Mesenchymal stem cell (in vitro differentiated cells and primary cell): ENCODE measurements at regions not wholly inside any gene's neighbourhood (a gene's known extent, or its start where the extent isn't known, plus 50 kb on each side); places are given as distances from the start of the nearest gene placed in this dataset.

Experiments
- DNase-seq: peaks from one replicate; pipeline ENCODE4 v3.0.0-alpha.2; 2013
- H2AFZ ChIP-seq: one replicate; pipeline ENCODE4 v1.6.1; 2013; ENCODE audit warnings: low read depth, mild to moderate bottlenecking, control low read depth, inconsistent platforms, low read length, moderate library complexity
- H2AK5ac ChIP-seq: 2 replicates; pipeline ENCODE4 v1.6.1; 2013; ENCODE audit warnings: low read length, moderate library complexity, mild to moderate bottlenecking, inconsistent platforms; ENCODE audit not compliant: severe bottlenecking
- H2BK120ac ChIP-seq: one replicate; pipeline ENCODE4 v1.6.1; 2013; ENCODE audit warnings: low read depth, mild to moderate bottlenecking, inconsistent platforms, low read length, moderate library complexity
- H2BK12ac ChIP-seq, 2 experiments: one replicate each; pipeline ENCODE4 v1.6.1; 2013; ENCODE audit warnings: inconsistent platforms in 2 of 2, low read length in 2 of 2, mild to moderate bottlenecking in 2 of 2, moderate library complexity in 2 of 2, control low read depth in 1 of 2
- H2BK15ac ChIP-seq: one replicate; pipeline ENCODE4 v1.6.1; 2013; ENCODE audit warnings: mild to moderate bottlenecking, low read depth, inconsistent platforms; ENCODE audit not compliant: poor library complexity, severe bottlenecking
- H2BK5ac ChIP-seq: 2 replicates; pipeline ENCODE4 v1.6.1; 2013; ENCODE audit warnings: low read depth, mild to moderate bottlenecking, low read length, control low read depth, inconsistent platforms; ENCODE audit not compliant: poor library complexity, severe bottlenecking
- H3K14ac ChIP-seq, 2 experiments: one replicate each; pipeline ENCODE4 v1.6.1; 2013; ENCODE audit warnings: inconsistent platforms in 2 of 2, low read length in 2 of 2, control low read depth in 1 of 2, mild to moderate bottlenecking in 1 of 2, moderate library complexity in 1 of 2
- H3K18ac ChIP-seq, 2 experiments: one replicate each; pipeline ENCODE4 v1.6.1; 2013; ENCODE audit warnings: inconsistent platforms in 2 of 2, low read length in 2 of 2, control low read depth in 1 of 2, low read depth in 1 of 2, mild to moderate bottlenecking in 1 of 2
- H3K23ac ChIP-seq, 2 experiments: one replicate each; pipeline ENCODE4 v1.6.1; 2013; ENCODE audit warnings: inconsistent platforms in 2 of 2, low read length in 2 of 2, mild to moderate bottlenecking in 2 of 2, moderate library complexity in 2 of 2, control low read depth in 1 of 2
- H3K27ac ChIP-seq: 2 replicates; pipeline ENCODE4 v1.5.1; 2013; ENCODE audit warnings: mild to moderate bottlenecking, moderate library complexity, low read length, control low read depth, inconsistent platforms; ENCODE audit not compliant: poor library complexity, severe bottlenecking
- H3K27me3 ChIP-seq, 2 experiments: 2 replicates each; pipeline versions ENCODE4 v1.6.1 to v1.7.0; 2013; ENCODE audit warnings: low read length in 2 of 2, mild to moderate bottlenecking in 2 of 2, moderate library complexity in 2 of 2, control low read depth in 1 of 2, inconsistent platforms in 1 of 2; ENCODE audit not compliant: control insufficient read depth in 1 of 2, insufficient read depth in 1 of 2
- H3K36me3 ChIP-seq, 2 experiments: 2 replicates each; pipeline versions ENCODE4 v1.6.1 to v1.7.0; 2013; ENCODE audit warnings: low read length in 2 of 2, control low read depth in 1 of 2, inconsistent platforms in 1 of 2, low read depth in 1 of 2, mild to moderate bottlenecking in 1 of 2; ENCODE audit not compliant: insufficient read depth in 2 of 2, control insufficient read depth in 1 of 2
- H3K4ac ChIP-seq, 2 experiments: one replicate each; pipeline ENCODE4 v1.6.1; 2013; ENCODE audit warnings: inconsistent platforms in 2 of 2, low read length in 2 of 2, mild to moderate bottlenecking in 2 of 2, moderate library complexity in 2 of 2, control low read depth in 1 of 2, low read depth in 1 of 2
- H3K4me1 ChIP-seq: 2 replicates; pipeline ENCODE4 v1.6.1; 2013; ENCODE audit warnings: low read depth, low read length, control low read depth; ENCODE audit not compliant: control insufficient read depth, insufficient read depth
- H3K4me2 ChIP-seq: 2 replicates; pipeline ENCODE4 v1.6.1; 2013; ENCODE audit warnings: low read length, mild to moderate bottlenecking, inconsistent platforms; ENCODE audit not compliant: poor library complexity, severe bottlenecking
- H3K4me3 ChIP-seq, 2 experiments: 2 replicates each; pipeline versions ENCODE4 v1.5.1 to v1.7.0; 2013; ENCODE audit warnings: low read length in 2 of 2, mild to moderate bottlenecking in 2 of 2, control low read depth in 1 of 2, low read depth in 1 of 2; ENCODE audit not compliant: insufficient read depth in 1 of 2
- H3K79me1 ChIP-seq: replicated peaks from 2 replicates; pipeline ENCODE4 v1.6.1; 2013; ENCODE audit warnings: mild to moderate bottlenecking, control low read depth, low read length, inconsistent platforms; ENCODE audit not compliant: poor library complexity, severe bottlenecking
- H3K9ac ChIP-seq: 2 replicates; pipeline ENCODE4 v1.7.0; 2013; ENCODE audit warnings: mild to moderate bottlenecking, low read length, moderate library complexity
- H3K9me3 ChIP-seq: 2 replicates; pipeline ENCODE4 v1.7.0; 2013; ENCODE audit warnings: mild to moderate bottlenecking, low read length; ENCODE audit not compliant: control insufficient read depth
- H4K8ac ChIP-seq: one replicate; pipeline ENCODE4 v1.6.1; 2013; ENCODE audit warnings: inconsistent platforms, mild to moderate bottlenecking, low read length, moderate library complexity
- H4K91ac ChIP-seq: one replicate; pipeline ENCODE4 v1.6.1; 2013; ENCODE audit warnings: mild to moderate bottlenecking, low read length, inconsistent platforms
- WGBS: methylation state at CpG from one replicate; pipeline ENCODE4 v1.1.7; 2013; ENCODE audit warnings: mixed read lengths; 5-methylcytosine and 5-hydroxymethylcytosine counted together

GRCh38 chr13:111904701-111905608 is 162.0 kb upstream of the SOX1 start:
- H3K18ac ChIP-seq, result no peak overlapping the region
- no peak overlapping the region for H4K91ac ChIP-seq
- peaks cover 3% of the 10 kb centered on the region for H3K9me3 ChIP-seq
- no peak for DNase-seq
- H2BK12ac ChIP-seq, result no peak overlapping the region
- no peak overlapping the region for H3K27ac ChIP-seq
- H3K79me1 ChIP-seq, result no peaks in the 10 kb centered on the region
- no peak overlapping the region for H3K4me3 ChIP-seq
- no peak overlapping the region for H4K8ac ChIP-seq
- H2BK15ac ChIP-seq, result no peak overlapping the region
- H3K4ac ChIP-seq, result no peak overlapping the region
- H3K23ac ChIP-seq, result no peak overlapping the region
- no peak overlapping the region for H2AK5ac ChIP-seq
- peaks cover 2% of the 10 kb centered on the region for H3K4me1 ChIP-seq
- H3K14ac ChIP-seq, result no peak overlapping the region
- no peak overlapping the region for H2AFZ ChIP-seq
- H3K9ac ChIP-seq, result no peak overlapping the region
- H2BK5ac ChIP-seq, result no peak overlapping the region
- H3K36me3 ChIP-seq, result no peaks in the 10 kb centered on the region
- 92% methylated on average over 27 of the region's 47 CpGs for WGBS
- H3K4me2 ChIP-seq, result no peak overlapping the region
- no peak overlapping the region for H2BK120ac ChIP-seq
- no peaks in the 10 kb centered on the region for H3K27me3 ChIP-seq

GRCh38 chr13:111905609-111905945 is 161.4 kb upstream of the SOX1 start:
- Histone ChIP-seq H3K23ac (no peak overlapping the region), H2BK5ac (no peak overlapping the region), H3K79me1 (no peaks in the 10 kb centered on the region), H3K9me3 (peaks cover 3% of the 10 kb centered on the region), H3K27me3 (no peaks in the 10 kb centered on the region), H2BK15ac (no peak overlapping the region), H4K8ac (no peak overlapping the region), H4K91ac (no peak overlapping the region), H3K4me1 (peaks cover 2% of the 10 kb centered on the region), H2BK120ac (no peak overlapping the region), H3K18ac (no peak overlapping the region), H3K4me2 (no peak overlapping the region), H3K4me3 (no peak overlapping the region), H2AK5ac (no peak overlapping the region), H3K27ac (no peak overlapping the region), H3K36me3 (no peaks in the 10 kb centered on the region), H2AFZ (no peak overlapping the region), H2BK12ac (no peak overlapping the region), H3K14ac (no peak overlapping the region), H3K9ac (no peak overlapping the region), H3K4ac (no peak overlapping the region)
- no peak for DNase-seq
- 89% methylated on average over 6 of the region's 8 CpGs for WGBS

GRCh38 chr13:111906306-111906705 is 160.6 kb upstream of the SOX1 start:
- Histone ChIP-seq H3K36me3 (no peaks in the 10 kb centered on the region), H3K4me3 (no peak overlapping the region), H3K18ac (no peak overlapping the region), H2AFZ (no peak overlapping the region), H2AK5ac (no peak overlapping the region), H3K23ac (no peak overlapping the region), H3K4me1 (peaks cover 2% of the 10 kb centered on the region), H4K8ac (no peak overlapping the region), H2BK12ac (no peak overlapping the region), H2BK5ac (no peak overlapping the region), H3K9me3 (peaks cover 3% of the 10 kb centered on the region), H3K79me1 (no peaks in the 10 kb centered on the region), H3K4ac (no peak overlapping the region), H3K14ac (no peak overlapping the region), H3K9ac (no peak overlapping the region), H4K91ac (no peak overlapping the region), H2BK15ac (no peak overlapping the region), H3K4me2 (no peak overlapping the region), H2BK120ac (no peak overlapping the region), H3K27me3 (no peaks in the 10 kb centered on the region), H3K27ac (no peak overlapping the region)
- 91% methylated on average over 8 of the region's 8 CpGs for WGBS
- DNase-seq, result no peak

- Histone ChIP-seq H3K4me3 (no peak overlapping the region), H2BK5ac (no peak overlapping the region), H3K27ac (no peak overlapping the region), H3K79me1 (no peaks in the 10 kb centered on the region), H3K4me2 (no peak overlapping the region), H3K18ac (no peak overlapping the region), H3K4ac (no peak overlapping the region), H3K27me3 (no peaks in the 10 kb centered on the region), H2BK12ac (no peak overlapping the region), H3K23ac (no peak overlapping the region), H2BK120ac (no peak overlapping the region), H3K9me3 (peaks cover 3% of the 10 kb centered on the region), H4K8ac (no peak overlapping the region), H2AFZ (no peak overlapping the region), H3K36me3 (no peaks in the 10 kb centered on the region), H2AK5ac (no peak overlapping the region), H3K14ac (no peak overlapping the region), H2BK15ac (no peak overlapping the region), H3K9ac (no peak overlapping the region), H4K91ac (no peak overlapping the region), H3K4me1 (peaks cover 2% of the 10 kb centered on the region)
- no peak for DNase-seq
- WGBS, result 89% methylated on average over 8 of the region's 9 CpGs
Measured at GRCh38 chr13:111906816-111907215, 160.1 kb upstream of the SOX1 start.
